ENCODE measurements at regions not wholly inside any gene's neighbourhood (a gene's known extent, or its start where the extent isn't known, plus 50 kb on each side); places are given as distances from the start of the nearest gene placed in this dataset.

DNA sequence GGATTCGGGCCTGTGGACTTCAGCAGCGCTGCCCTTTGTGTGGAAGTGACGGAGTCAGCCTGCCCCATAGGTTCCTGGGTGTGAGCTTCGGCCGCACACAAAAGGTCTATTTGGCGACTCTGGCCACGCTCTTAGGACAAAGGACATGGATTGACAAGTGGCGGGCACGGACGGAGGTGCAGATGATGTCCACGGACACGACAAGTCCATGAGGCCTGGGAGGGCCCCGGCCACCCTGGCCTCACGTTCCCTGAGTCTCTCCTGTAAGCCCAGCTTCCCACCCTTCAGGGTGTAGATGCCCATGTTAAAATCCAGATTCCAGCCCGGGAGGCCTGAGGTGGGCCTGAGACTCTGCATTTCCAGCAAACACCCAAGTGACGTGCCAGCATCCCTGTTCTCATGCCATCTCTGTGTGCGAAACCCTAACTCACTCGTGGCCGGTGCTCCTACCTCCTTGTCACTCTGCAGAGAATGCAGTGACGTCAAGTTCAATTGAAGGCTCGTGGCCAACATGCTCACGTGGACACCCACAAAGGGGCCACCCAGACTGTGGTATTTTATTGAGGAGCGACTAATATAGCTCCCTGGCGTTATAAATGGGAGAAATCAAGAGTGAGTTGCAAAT, 111.7 kb downstream of the RTP5 start:
- no peak for ATAC-seq

DNA sequence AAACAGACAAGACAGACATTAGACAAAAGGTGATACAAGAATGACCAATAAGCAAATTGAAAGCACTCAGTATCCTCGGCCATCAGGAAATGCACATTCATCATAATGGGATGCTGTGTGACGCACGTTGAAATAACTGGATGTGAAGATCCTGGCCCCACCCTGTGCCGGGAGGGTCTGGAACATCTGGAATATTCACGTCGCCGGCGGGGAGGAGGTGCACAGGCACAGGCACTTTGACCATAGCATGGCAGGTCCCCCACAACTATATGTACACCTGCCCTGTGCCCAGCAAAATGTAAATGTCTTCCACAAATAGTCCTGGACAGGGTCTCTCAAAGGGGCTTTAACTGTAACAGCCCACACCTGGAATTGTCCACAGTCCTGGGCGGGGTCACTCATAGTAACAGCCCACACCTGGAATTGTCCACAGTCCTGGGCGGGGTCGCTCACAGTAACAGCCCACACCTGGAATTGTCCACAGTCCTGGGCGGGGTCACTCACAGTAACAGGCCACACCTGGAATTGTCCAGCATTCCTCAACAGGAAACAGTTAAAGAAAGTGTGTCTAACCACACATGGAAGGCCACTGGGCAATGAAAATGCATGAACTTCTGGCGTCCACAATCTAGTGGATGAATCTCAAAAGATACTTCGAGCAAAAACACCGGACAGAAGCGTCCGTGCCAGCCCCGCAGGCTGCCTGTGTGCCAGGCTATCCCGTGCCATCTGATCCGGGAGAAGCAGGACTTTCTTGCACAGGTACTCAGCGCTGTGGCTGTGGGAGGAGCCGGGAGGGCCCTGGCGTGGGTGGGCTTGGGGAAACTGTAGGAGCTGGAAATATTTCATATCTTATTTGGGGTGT, 113.4 kb downstream of the RTP5 start:
- no peak for ATAC-seq
- TF ChIP-seq CSDC2 (CRISPR knock-in tag; IDR thresholded peaks at IDR 0.05), result no peak
- TF ChIP-seq, protein P1, sequence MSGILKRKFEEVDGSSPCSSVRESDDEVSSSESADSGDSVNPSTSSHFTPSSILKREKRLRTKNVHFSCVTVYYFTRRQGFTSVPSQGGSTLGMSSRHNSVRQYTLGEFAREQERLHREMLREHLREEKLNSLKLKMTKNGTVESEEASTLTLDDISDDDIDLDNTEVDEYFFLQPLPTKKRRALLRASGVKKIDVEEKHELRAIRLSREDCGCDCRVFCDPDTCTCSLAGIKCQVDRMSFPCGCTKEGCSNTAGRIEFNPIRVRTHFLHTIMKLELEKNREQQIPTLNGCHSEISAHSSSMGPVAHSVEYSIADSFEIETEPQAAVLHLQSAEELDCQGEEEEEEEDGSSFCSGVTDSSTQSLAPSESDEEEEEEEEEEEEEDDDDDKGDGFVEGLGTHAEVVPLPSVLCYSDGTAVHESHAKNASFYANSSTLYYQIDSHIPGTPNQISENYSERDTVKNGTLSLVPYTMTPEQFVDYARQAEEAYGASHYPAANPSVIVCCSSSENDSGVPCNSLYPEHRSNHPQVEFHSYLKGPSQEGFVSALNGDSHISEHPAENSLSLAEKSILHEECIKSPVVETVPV (CRISPR knock-in tag; IDR thresholded peaks at IDR 0.05), result no peak
- no peak for TF ChIP-seq PPARA (CRISPR knock-in tag; IDR thresholded peaks at IDR 0.05; ENCODE audit: borderline replicate concordance)
- TF ChIP-seq ZC3H10 (CRISPR knock-in tag; IDR thresholded peaks at IDR 0.05), result no peak
- TF ChIP-seq ARNTL (CRISPR knock-in tag; IDR thresholded peaks at IDR 0.05; ENCODE audit: borderline replicate concordance, low read depth), result no peak
- TF ChIP-seq, protein P2, sequence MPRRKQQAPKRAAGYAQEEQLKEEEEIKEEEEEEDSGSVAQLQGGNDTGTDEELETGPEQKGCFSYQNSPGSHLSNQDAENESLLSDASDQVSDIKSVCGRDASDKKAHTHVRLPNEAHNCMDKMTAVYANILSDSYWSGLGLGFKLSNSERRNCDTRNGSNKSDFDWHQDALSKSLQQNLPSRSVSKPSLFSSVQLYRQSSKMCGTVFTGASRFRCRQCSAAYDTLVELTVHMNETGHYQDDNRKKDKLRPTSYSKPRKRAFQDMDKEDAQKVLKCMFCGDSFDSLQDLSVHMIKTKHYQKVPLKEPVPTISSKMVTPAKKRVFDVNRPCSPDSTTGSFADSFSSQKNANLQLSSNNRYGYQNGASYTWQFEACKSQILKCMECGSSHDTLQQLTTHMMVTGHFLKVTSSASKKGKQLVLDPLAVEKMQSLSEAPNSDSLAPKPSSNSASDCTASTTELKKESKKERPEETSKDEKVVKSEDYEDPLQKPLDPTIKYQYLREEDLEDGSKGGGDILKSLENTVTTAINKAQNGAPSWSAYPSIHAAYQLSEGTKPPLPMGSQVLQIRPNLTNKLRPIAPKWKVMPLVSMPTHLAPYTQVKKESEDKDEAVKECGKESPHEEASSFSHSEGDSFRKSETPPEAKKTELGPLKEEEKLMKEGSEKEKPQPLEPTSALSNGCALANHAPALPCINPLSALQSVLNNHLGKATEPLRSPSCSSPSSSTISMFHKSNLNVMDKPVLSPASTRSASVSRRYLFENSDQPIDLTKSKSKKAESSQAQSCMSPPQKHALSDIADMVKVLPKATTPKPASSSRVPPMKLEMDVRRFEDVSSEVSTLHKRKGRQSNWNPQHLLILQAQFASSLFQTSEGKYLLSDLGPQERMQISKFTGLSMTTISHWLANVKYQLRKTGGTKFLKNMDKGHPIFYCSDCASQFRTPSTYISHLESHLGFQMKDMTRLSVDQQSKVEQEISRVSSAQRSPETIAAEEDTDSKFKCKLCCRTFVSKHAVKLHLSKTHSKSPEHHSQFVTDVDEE (CRISPR knock-in tag; IDR thresholded peaks at IDR 0.05), result no peak
- no peak for TF ChIP-seq TOX (CRISPR knock-in tag; IDR thresholded peaks at IDR 0.05; ENCODE audit: borderline replicate concordance)
- no peak for TF ChIP-seq OSR1 (CRISPR knock-in tag; IDR thresholded peaks at IDR 0.05)
- TF ChIP-seq ZNF8 (CRISPR knock-in tag; IDR thresholded peaks at IDR 0.05), result no peak
- no peak for TF ChIP-seq BACH2 (CRISPR knock-in tag; IDR thresholded peaks at IDR 0.05; ENCODE audit: borderline replicate concordance)
- TF ChIP-seq ZNF565 (CRISPR knock-in tag; conservative IDR thresholded peaks at IDR 0.05; ENCODE audit: low read depth), result no peak
- TF ChIP-seq ESRRG (CRISPR knock-in tag; IDR thresholded peaks at IDR 0.05), result no peak
- no peak for TF ChIP-seq RARB (CRISPR knock-in tag; IDR thresholded peaks at IDR 0.05)
- TF ChIP-seq, protein P3, sequence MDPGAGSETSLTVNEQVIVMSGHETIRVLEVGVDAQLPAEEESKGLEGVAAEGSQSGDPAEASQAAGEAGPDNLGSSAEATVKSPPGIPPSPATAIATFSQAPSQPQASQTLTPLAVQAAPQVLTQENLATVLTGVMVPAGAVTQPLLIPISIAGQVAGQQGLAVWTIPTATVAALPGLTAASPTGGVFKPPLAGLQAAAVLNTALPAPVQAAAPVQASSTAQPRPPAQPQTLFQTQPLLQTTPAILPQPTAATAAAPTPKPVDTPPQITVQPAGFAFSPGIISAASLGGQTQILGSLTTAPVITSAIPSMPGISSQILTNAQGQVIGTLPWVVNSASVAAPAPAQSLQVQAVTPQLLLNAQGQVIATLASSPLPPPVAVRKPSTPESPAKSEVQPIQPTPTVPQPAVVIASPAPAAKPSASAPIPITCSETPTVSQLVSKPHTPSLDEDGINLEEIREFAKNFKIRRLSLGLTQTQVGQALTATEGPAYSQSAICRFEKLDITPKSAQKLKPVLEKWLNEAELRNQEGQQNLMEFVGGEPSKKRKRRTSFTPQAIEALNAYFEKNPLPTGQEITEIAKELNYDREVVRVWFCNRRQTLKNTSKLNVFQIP (CRISPR knock-in tag; IDR thresholded peaks at IDR 0.05; ENCODE audit: borderline replicate concordance, low read depth), result no peak
- no peak for TF ChIP-seq ZNF70 (CRISPR knock-in tag; IDR thresholded peaks at IDR 0.05)

More for the DNA sequence above, 111.7 kb downstream of the RTP5 start:
- TF ChIP-seq ISL1 (CRISPR knock-in tag; IDR thresholded peaks at IDR 0.05) (no peak), RARB (CRISPR knock-in tag; IDR thresholded peaks at IDR 0.05) (no peak), ARNTL (CRISPR knock-in tag; IDR thresholded peaks at IDR 0.05; ENCODE audit: borderline replicate concordance, low read depth) (no peak), ZFP30 (CRISPR knock-in tag; IDR thresholded peaks at IDR 0.05) (no peak)
- TF ChIP-seq, protein P4, sequence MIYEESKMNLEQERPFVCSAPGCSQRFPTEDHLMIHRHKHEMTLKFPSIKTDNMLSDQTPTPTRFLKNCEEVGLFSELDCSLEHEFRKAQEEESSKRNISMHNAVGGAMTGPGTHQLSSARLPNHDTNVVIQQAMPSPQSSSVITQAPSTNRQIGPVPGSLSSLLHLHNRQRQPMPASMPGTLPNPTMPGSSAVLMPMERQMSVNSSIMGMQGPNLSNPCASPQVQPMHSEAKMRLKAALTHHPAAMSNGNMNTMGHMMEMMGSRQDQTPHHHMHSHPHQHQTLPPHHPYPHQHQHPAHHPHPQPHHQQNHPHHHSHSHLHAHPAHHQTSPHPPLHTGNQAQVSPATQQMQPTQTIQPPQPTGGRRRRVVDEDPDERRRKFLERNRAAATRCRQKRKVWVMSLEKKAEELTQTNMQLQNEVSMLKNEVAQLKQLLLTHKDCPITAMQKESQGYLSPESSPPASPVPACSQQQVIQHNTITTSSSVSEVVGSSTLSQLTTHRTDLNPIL (CRISPR knock-in tag; IDR thresholded peaks at IDR 0.05; ENCODE audit: low read depth), result no peak
- TF ChIP-seq, protein P5, sequence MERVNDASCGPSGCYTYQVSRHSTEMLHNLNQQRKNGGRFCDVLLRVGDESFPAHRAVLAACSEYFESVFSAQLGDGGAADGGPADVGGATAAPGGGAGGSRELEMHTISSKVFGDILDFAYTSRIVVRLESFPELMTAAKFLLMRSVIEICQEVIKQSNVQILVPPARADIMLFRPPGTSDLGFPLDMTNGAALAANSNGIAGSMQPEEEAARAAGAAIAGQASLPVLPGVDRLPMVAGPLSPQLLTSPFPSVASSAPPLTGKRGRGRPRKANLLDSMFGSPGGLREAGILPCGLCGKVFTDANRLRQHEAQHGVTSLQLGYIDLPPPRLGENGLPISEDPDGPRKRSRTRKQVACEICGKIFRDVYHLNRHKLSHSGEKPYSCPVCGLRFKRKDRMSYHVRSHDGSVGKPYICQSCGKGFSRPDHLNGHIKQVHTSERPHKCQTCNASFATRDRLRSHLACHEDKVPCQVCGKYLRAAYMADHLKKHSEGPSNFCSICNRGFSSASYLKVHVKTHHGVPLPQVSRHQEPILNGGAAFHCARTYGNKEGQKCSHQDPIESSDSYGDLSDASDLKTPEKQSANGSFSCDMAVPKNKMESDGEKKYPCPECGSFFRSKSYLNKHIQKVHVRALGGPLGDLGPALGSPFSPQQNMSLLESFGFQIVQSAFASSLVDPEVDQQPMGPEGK (CRISPR knock-in tag; IDR thresholded peaks at IDR 0.05; ENCODE audit: borderline replicate concordance), result no peak
- TF ChIP-seq, protein P3 (CRISPR knock-in tag; IDR thresholded peaks at IDR 0.05; ENCODE audit: borderline replicate concordance, low read depth), result no peak
- TF ChIP-seq, protein P2 (CRISPR knock-in tag; IDR thresholded peaks at IDR 0.05), result no peak

Data from SK-N-SH treated with all-trans-retinoic acid at 6 μM for 48 hours (cell line).